Panc1 (cell line): ENCODE measurements at regions not wholly inside any gene's neighbourhood (a gene's known extent, or its start where the extent isn't known, plus 50 kb on each side); places are given as distances from the start of the nearest gene placed in this dataset.

Source experiments
- ATAC-seq: fragments of 200-7000 bp; cut with Tn5 transposase; 2 replicates; pipeline ENCODE4 v1.9.1; 2020; ENCODE audit warnings: mild to moderate bottlenecking, moderate library complexity
- BruUV-seq: library from RNA; stranded (reverse); fragments of 400-500 nt; replicated peaks from 2 replicates; lab custom pipeline; 2021; lab: Mats Ljungman, UMichigan
- CTCF ChIA-PET: fragments of 300-600 bp; sonication (Branson Sonifier 250); formaldehyde crosslinking; loops from one replicate; lab custom pipeline; 2022; ENCODE audit warnings: antibody characterized with exemption; lab: Charles Lee
- POLR2A ChIA-PET: fragments of 300-600 bp; sonication (Branson Sonifier 250); formaldehyde crosslinking; loops from one replicate; lab custom pipeline; 2022; ENCODE audit warnings: antibody characterized with exemption; lab: Charles Lee
- DNase-seq: peaks from one replicate; pipeline ENCODE4 v3.0.0-alpha.2; 2010; ENCODE audit warnings: low read depth, low spot score
- H3K27ac ChIP-seq: 2 replicates; pipeline ENCODE4 v1.5.1; 2011; ENCODE audit warnings: mild to moderate bottlenecking, low read length, inconsistent platforms
- H3K27me3 ChIP-seq: fragments of 200-500 bp; sonication (Bioruptor generic); 2 replicates; pipeline ENCODE4 v1.6.0; 2014; ENCODE audit warnings: low read length, inconsistent platforms; ENCODE audit not compliant: control insufficient read depth, insufficient read depth
- H3K36me3 ChIP-seq: fragments of 200-500 bp; sonication (Bioruptor generic); 2 replicates; pipeline ENCODE4 v1.5.1; 2014; ENCODE audit warnings: inconsistent platforms, mild to moderate bottlenecking, low read length, moderate library complexity; ENCODE audit not compliant: control insufficient read depth, insufficient read depth
- H3K4me1 ChIP-seq: 2 replicates; pipeline ENCODE4 v1.5.1; 2011; ENCODE audit warnings: inconsistent platforms, mild to moderate bottlenecking, low read length, moderate library complexity; ENCODE audit not compliant: control insufficient read depth, insufficient read depth
- H3K4me3 ChIP-seq, 2 experiments: 2 replicates each; pipeline ENCODE4 v1.5.1; 2011 to 2012; ENCODE audit warnings: low read depth in 2 of 2, low read length in 2 of 2, mild to moderate bottlenecking in 2 of 2, inconsistent platforms in 1 of 2, moderate library complexity in 1 of 2
- H3K9me3 ChIP-seq: fragments of 200-500 bp; sonication (Bioruptor generic); 2 replicates; pipeline ENCODE4 v1.5.1; 2014; ENCODE audit warnings: low read depth, mild to moderate bottlenecking, inconsistent platforms, low read length, moderate library complexity; ENCODE audit not compliant: control insufficient read depth, insufficient read depth
- CTCF ChIP-seq: fragments of 450-650 bp; IDR thresholded peaks from 2 replicates; pipeline ENCODE4 v1.5.1; 2017; ENCODE audit warnings: mild to moderate bottlenecking
- POLR2AphosphoS5 ChIP-seq: IDR thresholded peaks from 2 replicates; pipeline ENCODE4 v1.6.1; 2012; ENCODE audit warnings: mild to moderate bottlenecking, low read depth, low read length, moderate library complexity
- SIN3A ChIP-seq: IDR thresholded peaks from 2 replicates; pipeline ENCODE4 v1.6.1; 2012; ENCODE audit warnings: low read depth, mild to moderate bottlenecking, low read length, moderate library complexity, borderline replicate concordance; ENCODE audit not compliant: insufficient read depth
- TCF7L2 ChIP-seq: IDR thresholded peaks from 2 replicates; pipeline ENCODE4 v1.6.1; 2011; ENCODE audit warnings: mild to moderate bottlenecking, low read depth, low read length, inconsistent platforms
- in situ Hi-C: cut with HindIII; loops from 2 replicates; pipeline ENCODE4 v1.10.0; 2016; ENCODE audit warnings: low sequenced_read_pairs, low pct_unique_long_range_greater_than_20kb
- intact Hi-C: fragments of 100-400 bp; cut with micrococcal nuclease; formaldehyde crosslinking; loops from one replicate; pipeline ENCODE4 v1.10.0; 2022; ENCODE audit not compliant: unreplicated experiment
- TF ChIP-seq, protein P1 (sequence below), 2 experiments: IDR thresholded peaks; 2 replicates each; pipeline ENCODE4 v1.6.1; 2011 to 2012; ENCODE audit warnings: low read depth in 2 of 2, control low read depth in 1 of 2, low read length in 1 of 2, mild to moderate bottlenecking in 1 of 2, moderate library complexity in 1 of 2; ENCODE audit not compliant: insufficient read depth in 1 of 2

DNA sequence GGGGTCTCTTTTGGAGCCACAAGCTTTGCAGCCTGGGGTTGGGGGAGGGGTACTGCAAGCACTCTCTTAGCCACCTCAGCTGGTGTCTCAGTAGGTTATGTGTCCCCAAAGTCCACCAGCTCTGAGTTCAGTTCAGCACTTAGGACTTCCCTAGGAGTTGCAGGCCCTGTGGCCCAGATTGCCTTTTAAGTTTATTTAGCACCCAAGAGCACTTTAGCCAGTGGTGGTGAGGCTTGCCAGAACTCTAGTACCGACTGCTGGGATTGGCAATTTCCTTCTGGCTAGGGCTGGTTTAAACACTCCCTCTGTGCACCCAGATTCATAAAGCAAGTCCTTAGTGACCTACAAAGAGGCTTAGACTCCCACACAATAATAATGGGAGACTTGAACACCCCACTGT, 489.9 kb upstream of the RPS6KA3 start:
- H3K27ac ChIP-seq = no peak overlapping the region
- TF ChIP-seq, protein P1, sequence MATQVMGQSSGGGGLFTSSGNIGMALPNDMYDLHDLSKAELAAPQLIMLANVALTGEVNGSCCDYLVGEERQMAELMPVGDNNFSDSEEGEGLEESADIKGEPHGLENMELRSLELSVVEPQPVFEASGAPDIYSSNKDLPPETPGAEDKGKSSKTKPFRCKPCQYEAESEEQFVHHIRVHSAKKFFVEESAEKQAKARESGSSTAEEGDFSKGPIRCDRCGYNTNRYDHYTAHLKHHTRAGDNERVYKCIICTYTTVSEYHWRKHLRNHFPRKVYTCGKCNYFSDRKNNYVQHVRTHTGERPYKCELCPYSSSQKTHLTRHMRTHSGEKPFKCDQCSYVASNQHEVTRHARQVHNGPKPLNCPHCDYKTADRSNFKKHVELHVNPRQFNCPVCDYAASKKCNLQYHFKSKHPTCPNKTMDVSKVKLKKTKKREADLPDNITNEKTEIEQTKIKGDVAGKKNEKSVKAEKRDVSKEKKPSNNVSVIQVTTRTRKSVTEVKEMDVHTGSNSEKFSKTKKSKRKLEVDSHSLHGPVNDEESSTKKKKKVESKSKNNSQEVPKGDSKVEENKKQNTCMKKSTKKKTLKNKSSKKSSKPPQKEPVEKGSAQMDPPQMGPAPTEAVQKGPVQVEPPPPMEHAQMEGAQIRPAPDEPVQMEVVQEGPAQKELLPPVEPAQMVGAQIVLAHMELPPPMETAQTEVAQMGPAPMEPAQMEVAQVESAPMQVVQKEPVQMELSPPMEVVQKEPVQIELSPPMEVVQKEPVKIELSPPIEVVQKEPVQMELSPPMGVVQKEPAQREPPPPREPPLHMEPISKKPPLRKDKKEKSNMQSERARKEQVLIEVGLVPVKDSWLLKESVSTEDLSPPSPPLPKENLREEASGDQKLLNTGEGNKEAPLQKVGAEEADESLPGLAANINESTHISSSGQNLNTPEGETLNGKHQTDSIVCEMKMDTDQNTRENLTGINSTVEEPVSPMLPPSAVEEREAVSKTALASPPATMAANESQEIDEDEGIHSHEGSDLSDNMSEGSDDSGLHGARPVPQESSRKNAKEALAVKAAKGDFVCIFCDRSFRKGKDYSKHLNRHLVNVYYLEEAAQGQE (IDR thresholded peaks at IDR 0.05; ENCODE audit: insufficient read depth in 1 of 2, low read depth in 2 of 2, low read length in 1 of 2) = no peak
- no peak for TF ChIP-seq POLR2AphosphoS5
- no peak for TF ChIP-seq CTCF
- no peak for TF ChIP-seq SIN3A
- no peak for TF ChIP-seq TCF7L2
- intact Hi-C loops = no loop called here
- no peak for DNase-seq
- no peak overlapping the region for H3K4me3 ChIP-seq
- H3K4me1 ChIP-seq = no peaks in the 10 kb centered on the region
- no peak for ATAC-seq
- no peaks in the 10 kb centered on the region for H3K9me3 ChIP-seq
- in situ Hi-C loops = no loop called here
- ChIA-PET POLR2A (no interaction called here), CTCF (no interaction called here)
- H3K36me3 ChIP-seq = no peaks in the 10 kb centered on the region
- BruUV-seq = no TSS peak
- no peaks in the 10 kb centered on the region for H3K27me3 ChIP-seq

DNA sequence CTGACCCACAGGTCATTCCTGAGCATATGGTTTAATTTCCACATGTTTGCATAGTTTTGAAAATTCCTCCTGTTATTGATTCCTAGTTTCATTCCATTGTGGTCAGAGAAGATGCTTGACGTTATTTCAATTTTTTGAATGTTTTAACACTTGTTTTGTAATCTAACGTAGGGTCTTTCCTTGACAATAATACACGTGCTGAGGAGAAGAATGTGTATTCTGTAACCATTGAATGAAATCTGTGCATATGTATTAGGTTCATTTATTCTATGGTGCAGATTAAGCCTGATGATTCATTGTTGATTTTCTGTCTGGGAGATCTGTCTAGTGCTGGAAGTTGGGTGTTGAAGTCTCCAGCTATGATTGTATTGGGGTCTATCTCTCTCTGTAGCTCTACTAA, 486.4 kb upstream of the RPS6KA3 start:
- intact Hi-C loops (no loop called here), in situ Hi-C loops (no loop called here)
- no peaks in the 10 kb centered on the region for H3K27me3 ChIP-seq
- CTCF ChIA-PET = no interaction called here
- no peaks in the 10 kb centered on the region for H3K9me3 ChIP-seq
- no peak overlapping the region for H3K4me3 ChIP-seq
- BruUV-seq = no TSS peak
- H3K4me1 ChIP-seq = no peaks in the 10 kb centered on the region
- no peak overlapping the region for H3K27ac ChIP-seq
- POLR2A ChIA-PET = no interaction called here
- no peak for ATAC-seq
- H3K36me3 ChIP-seq = no peaks in the 10 kb centered on the region
- TF ChIP-seq POLR2AphosphoS5 = no peak
- TF ChIP-seq SIN3A = no peak
- no peak for TF ChIP-seq CTCF
- TF ChIP-seq TCF7L2 = no peak
- TF ChIP-seq, protein P1 (IDR thresholded peaks at IDR 0.05; ENCODE audit: insufficient read depth in 1 of 2, low read depth in 2 of 2, low read length in 1 of 2) = no peak
- DNase-seq = no peak
